ENCODE measurements at regions not wholly inside any gene's neighbourhood (a gene's known extent, or its start where the extent isn't known, plus 50 kb on each side); places are given as distances from the start of the nearest gene placed in this dataset.

DNA sequence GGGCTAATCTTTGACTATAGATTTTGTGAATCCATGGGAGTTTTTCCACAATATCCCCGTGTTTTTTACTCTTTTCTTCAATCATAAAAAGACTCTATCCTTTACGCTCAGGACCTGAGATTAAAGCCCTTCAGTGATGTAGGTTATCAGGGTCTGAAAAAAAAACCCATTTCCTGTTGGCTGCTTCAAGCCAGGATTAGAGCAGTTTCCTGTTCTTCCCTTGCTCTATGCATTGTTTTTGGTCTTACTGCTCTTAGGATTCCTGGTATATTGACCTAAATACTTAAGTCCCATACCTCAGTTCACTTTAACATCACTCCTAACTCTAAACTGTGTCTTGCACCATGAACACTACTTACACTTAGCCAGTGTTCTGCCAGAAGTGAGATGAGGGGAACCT, 319.3 kb upstream of the CHD1 start:
- Histone ChIP-seq H3F3A (ENCODE audit: insufficient read depth, low read length) (no peaks in the 10 kb centered on the region), H3K4me1 (ENCODE audit: low read length) (no peaks in the 10 kb centered on the region), H3K79me2 (ENCODE audit: low read length) (no peaks in the 10 kb centered on the region), H3K27ac (ENCODE audit: low read length) (no peak overlapping the region), H3K9ac (ENCODE audit: low read length) (no peak overlapping the region), H3K27me3 (replicated peaks; ENCODE audit: insufficient read depth, low read length) (no peaks in the 10 kb centered on the region), H4K20me1 (ENCODE audit: insufficient read depth, low read length) (no peaks in the 10 kb centered on the region), H3K9me3 (replicated peaks; ENCODE audit: insufficient read depth, low read length) (no peaks in the 10 kb centered on the region), H2AFZ (ENCODE audit: low read length) (no peak overlapping the region), H3K36me3 (replicated peaks; ENCODE audit: insufficient read depth, low read length) (no peaks in the 10 kb centered on the region), H3K4me2 (ENCODE audit: low read depth, low read length) (no peak overlapping the region), H3K4me3 (ENCODE audit: low read length) (no peak overlapping the region), H3K9me2 (replicated peaks; ENCODE audit: insufficient read depth, low read length) (no peaks in the 10 kb centered on the region)
- TF ChIP-seq EZH2 (optimal IDR thresholded peaks at IDR 0.05; ENCODE audit: low read depth, low read length) = no peak
- TF ChIP-seq, protein P1, sequence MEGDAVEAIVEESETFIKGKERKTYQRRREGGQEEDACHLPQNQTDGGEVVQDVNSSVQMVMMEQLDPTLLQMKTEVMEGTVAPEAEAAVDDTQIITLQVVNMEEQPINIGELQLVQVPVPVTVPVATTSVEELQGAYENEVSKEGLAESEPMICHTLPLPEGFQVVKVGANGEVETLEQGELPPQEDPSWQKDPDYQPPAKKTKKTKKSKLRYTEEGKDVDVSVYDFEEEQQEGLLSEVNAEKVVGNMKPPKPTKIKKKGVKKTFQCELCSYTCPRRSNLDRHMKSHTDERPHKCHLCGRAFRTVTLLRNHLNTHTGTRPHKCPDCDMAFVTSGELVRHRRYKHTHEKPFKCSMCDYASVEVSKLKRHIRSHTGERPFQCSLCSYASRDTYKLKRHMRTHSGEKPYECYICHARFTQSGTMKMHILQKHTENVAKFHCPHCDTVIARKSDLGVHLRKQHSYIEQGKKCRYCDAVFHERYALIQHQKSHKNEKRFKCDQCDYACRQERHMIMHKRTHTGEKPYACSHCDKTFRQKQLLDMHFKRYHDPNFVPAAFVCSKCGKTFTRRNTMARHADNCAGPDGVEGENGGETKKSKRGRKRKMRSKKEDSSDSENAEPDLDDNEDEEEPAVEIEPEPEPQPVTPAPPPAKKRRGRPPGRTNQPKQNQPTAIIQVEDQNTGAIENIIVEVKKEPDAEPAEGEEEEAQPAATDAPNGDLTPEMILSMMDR (IDR thresholded peaks at IDR 0.05; ENCODE audit: low read length) = no peak
- TF ChIP-seq EZH2phosphoT487 (IDR thresholded peaks at IDR 0.05; ENCODE audit: low read length) = no peak
- DNase-seq = peak; percentile 16

DNA sequence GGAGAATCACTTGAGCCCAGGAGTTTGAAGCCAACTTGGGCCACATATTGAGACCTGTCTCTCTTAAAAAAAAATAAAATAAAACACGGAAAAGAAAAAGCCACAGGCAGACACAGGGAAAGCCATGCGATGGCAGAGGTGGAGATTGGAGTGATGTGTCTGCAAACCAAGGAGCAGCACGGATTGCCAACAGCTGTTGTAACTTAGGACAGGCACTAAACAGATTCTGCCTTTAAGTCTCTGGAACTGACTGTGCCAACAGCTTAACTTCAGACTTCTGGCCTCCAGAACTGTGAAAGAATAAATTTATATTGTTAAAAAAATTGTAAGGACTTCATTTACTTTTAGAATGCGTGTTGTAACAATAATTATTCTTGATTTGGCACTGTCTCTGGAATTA, 318.5 kb upstream of the CHD1 start:
- no peaks in the 10 kb centered on the region for H3K36me3 ChIP-seq (replicated peaks; ENCODE audit: insufficient read depth, low read length)
- TF ChIP-seq EZH2 (optimal IDR thresholded peaks at IDR 0.05; ENCODE audit: low read depth, low read length) = no peak
- TF ChIP-seq, protein P1 (IDR thresholded peaks at IDR 0.05; ENCODE audit: low read length) = no peak
- TF ChIP-seq EZH2phosphoT487 (IDR thresholded peaks at IDR 0.05; ENCODE audit: low read length) = no peak
- no peak overlapping the region for H2AFZ ChIP-seq (ENCODE audit: low read length)
- H3K79me2 ChIP-seq (ENCODE audit: low read length) = no peaks in the 10 kb centered on the region
- H3F3A ChIP-seq (ENCODE audit: insufficient read depth, low read length) = no peaks in the 10 kb centered on the region
- DNase-seq = no peak
- no peaks in the 10 kb centered on the region for H3K9me3 ChIP-seq (replicated peaks; ENCODE audit: insufficient read depth, low read length)
- H3K4me2 ChIP-seq (ENCODE audit: low read depth, low read length) = no peak overlapping the region
- no peak overlapping the region for H3K27ac ChIP-seq (ENCODE audit: low read length)
- no peak overlapping the region for H3K9ac ChIP-seq (ENCODE audit: low read length)
- H3K9me2 ChIP-seq (replicated peaks; ENCODE audit: insufficient read depth, low read length) = no peaks in the 10 kb centered on the region
- no peaks in the 10 kb centered on the region for H3K4me1 ChIP-seq (ENCODE audit: low read length)
- H4K20me1 ChIP-seq (ENCODE audit: insufficient read depth, low read length) = no peaks in the 10 kb centered on the region
- no peaks in the 10 kb centered on the region for H3K27me3 ChIP-seq (replicated peaks; ENCODE audit: insufficient read depth, low read length)
- no peak overlapping the region for H3K4me3 ChIP-seq (ENCODE audit: low read length)

DNA sequence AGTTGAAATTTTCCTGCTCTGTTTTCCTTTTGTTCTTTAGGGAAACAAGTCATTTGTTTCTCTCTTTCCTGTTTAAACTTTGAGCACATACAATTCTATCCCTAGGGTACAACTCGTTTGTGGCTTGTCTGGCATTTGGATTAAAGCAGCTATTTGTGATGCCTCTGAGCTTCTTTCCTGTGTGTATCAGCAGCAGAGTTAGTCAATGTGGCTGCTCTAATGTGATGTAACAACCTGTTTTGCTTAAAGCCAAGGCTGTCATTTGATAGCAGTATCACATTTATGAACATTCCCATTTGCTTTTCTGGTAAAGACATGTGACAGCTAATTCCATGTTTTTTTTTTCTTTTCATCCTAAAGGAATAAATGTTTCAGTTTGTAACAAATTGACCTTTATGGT, 314.3 kb upstream of the CHD1 start:
- H3K79me2 ChIP-seq (ENCODE audit: low read length) = no peaks in the 10 kb centered on the region
- no peaks in the 10 kb centered on the region for H3K9me3 ChIP-seq (replicated peaks; ENCODE audit: insufficient read depth, low read length)
- no peak overlapping the region for H3K27ac ChIP-seq (ENCODE audit: low read length)
- H2AFZ ChIP-seq (ENCODE audit: low read length) = no peak overlapping the region
- H3F3A ChIP-seq (ENCODE audit: insufficient read depth, low read length) = no peaks in the 10 kb centered on the region
- H3K9ac ChIP-seq (ENCODE audit: low read length) = no peak overlapping the region
- H3K27me3 ChIP-seq (replicated peaks; ENCODE audit: insufficient read depth, low read length) = no peaks in the 10 kb centered on the region
- H3K4me2 ChIP-seq (ENCODE audit: low read depth, low read length) = no peak overlapping the region
- DNase-seq = no peak
- H3K36me3 ChIP-seq (replicated peaks; ENCODE audit: insufficient read depth, low read length) = no peaks in the 10 kb centered on the region
- no peak overlapping the region for H3K4me3 ChIP-seq (ENCODE audit: low read length)
- TF ChIP-seq, protein P1 (IDR thresholded peaks at IDR 0.05; ENCODE audit: low read length) = no peak
- TF ChIP-seq EZH2 (optimal IDR thresholded peaks at IDR 0.05; ENCODE audit: low read depth, low read length) (no peak), EZH2phosphoT487 (IDR thresholded peaks at IDR 0.05; ENCODE audit: low read length) (no peak)
- no peaks in the 10 kb centered on the region for H3K4me1 ChIP-seq (ENCODE audit: low read length)
- no peaks in the 10 kb centered on the region for H4K20me1 ChIP-seq (ENCODE audit: insufficient read depth, low read length)
- no peaks in the 10 kb centered on the region for H3K9me2 ChIP-seq (replicated peaks; ENCODE audit: insufficient read depth, low read length)

Data from MM.1S (cell line).